HCT116 (cell line): ENCODE measurements at regions not wholly inside any gene's neighbourhood (a gene's known extent, or its start where the extent isn't known, plus 50 kb on each side); places are given as distances from the start of the nearest gene placed in this dataset.

ENCODE experiments used
- ATAC-seq: fragments of 200-7000 bp; cut with Tn5 transposase; 2 replicates; pipeline ENCODE4 v1.9.1; 2020; ENCODE audit warnings: mild to moderate bottlenecking, moderate library complexity
- BruUV-seq: library from RNA; stranded (reverse); fragments of 400-500 nt; replicated peaks from 2 replicates; lab custom pipeline; 2021; lab: Mats Ljungman, UMichigan
- CTCF ChIA-PET: fragments of 300-600 bp; sonication (Branson Sonifier 250); formaldehyde crosslinking; loops from one replicate; lab custom pipeline; 2021; ENCODE audit warnings: antibody characterized with exemption; lab: Charles Lee
- POLR2A ChIA-PET: fragments of 300-600, 350-600 bp; sonication (Branson Sonifier 250); formaldehyde crosslinking; loops from one replicate; lab custom pipeline; 2021; ENCODE audit warnings: antibody characterized with exemption; lab: Charles Lee
- RAD21 ChIA-PET, 2 experiments: fragments of 300-600 bp; sonication (Branson Sonifier 250); formaldehyde crosslinking; loops; one replicate each; lab custom pipeline; 2023; ENCODE audit warnings: low total read pairs in 2 of 2; ENCODE audit not compliant: uncharacterized antibody in 2 of 2, unreplicated experiment in 2 of 2, low non-redundant PET in 1 of 2; lab: Charles Lee
- DNase-seq: peaks from one replicate; pipeline ENCODE4 v3.0.0-alpha.2; 2010; ENCODE audit warnings: low read depth, low spot score
- H2AFZ ChIP-seq: fragments of 200-600 bp; shearing (Covaris generic), sonication (generic); 2 replicates; pipeline ENCODE4 v1.6.1; 2017; ENCODE audit warnings: low read depth, mixed run types, mixed read lengths, antibody characterized with exemption, low read length; ENCODE audit not compliant: poor library complexity, severe bottlenecking
- H3K27ac ChIP-seq: 2 replicates; pipeline ENCODE4 v1.5.1; 2012; ENCODE audit warnings: low read depth, low read length
- H3K27me3 ChIP-seq: fragments of 200-600 bp; sonication (generic); 2 replicates; pipeline ENCODE4 v1.6.1; 2016; ENCODE audit warnings: mixed run types, low read length, mixed read lengths; ENCODE audit not compliant: insufficient read depth
- H3K36me3 ChIP-seq, 2 experiments: fragments of 200-500 bp in 1 of 2; fragments of 200-600 bp in 1 of 2; sonication (Bioruptor generic) in 1 of 2; sonication (generic) in 1 of 2; 2 replicates each; pipeline versions ENCODE4 v1.5.1 to v1.6.1; 2014 to 2016; ENCODE audit warnings: low read length in 2 of 2, inconsistent platforms in 1 of 2, mixed read lengths in 1 of 2, mixed run types in 1 of 2; ENCODE audit not compliant: insufficient read depth in 2 of 2, control insufficient read depth in 1 of 2
- H3K4me1 ChIP-seq, 2 experiments: fragments of 200-600 bp in 1 of 2; sonication (generic) in 1 of 2; 2 replicates each; pipeline versions ENCODE4 v1.5.1 to v1.6.1; 2012 to 2017; ENCODE audit warnings: low read length in 2 of 2, inconsistent platforms in 1 of 2, mild to moderate bottlenecking in 1 of 2, mixed read lengths in 1 of 2, mixed run types in 1 of 2, moderate library complexity in 1 of 2; ENCODE audit not compliant: insufficient read depth in 2 of 2, control insufficient read depth in 1 of 2
- H3K4me2 ChIP-seq: fragments of 200-600 bp; sonication (generic); 2 replicates; pipeline ENCODE4 v1.6.1; 2017; ENCODE audit warnings: mixed run types, low read length, mixed read lengths
- H3K4me3 ChIP-seq, 2 experiments: fragments of 200-600 bp in 1 of 2; sonication (generic) in 1 of 2; replicated peaks in 1 of 2; 2 replicates each; pipeline ENCODE4 v1.5.1; 2011 to 2016; ENCODE audit warnings: low read length in 2 of 2, control low read depth in 1 of 2, low read depth in 1 of 2, mild to moderate bottlenecking in 1 of 2, mixed read lengths in 1 of 2, mixed run types in 1 of 2
- H3K79me2 ChIP-seq: fragments of 200-600 bp; sonication (generic); 2 replicates; pipeline ENCODE4 v1.6.1; 2017; ENCODE audit warnings: mild to moderate bottlenecking, mixed run types, low read length, moderate library complexity, mixed read lengths; ENCODE audit not compliant: insufficient read depth
- H3K9ac ChIP-seq: fragments of 200-600 bp; sonication (generic); 2 replicates; pipeline ENCODE4 v1.6.1; 2016; ENCODE audit warnings: low read length, mixed read lengths
- H3K9me2 ChIP-seq: fragments of 200-600 bp; sonication (generic), shearing (Covaris generic); 2 replicates; pipeline ENCODE4 v1.6.1; 2017; ENCODE audit warnings: mixed run types, mild to moderate bottlenecking, moderate library complexity; ENCODE audit not compliant: insufficient read depth
- H3K9me3 ChIP-seq, 2 experiments: fragments of 200-500 bp in 1 of 2; fragments of 200-600 bp in 1 of 2; sonication (Bioruptor generic) in 1 of 2; sonication (generic) in 1 of 2; 2 replicates each; pipeline ENCODE4 v1.6.1; 2014 to 2017; ENCODE audit warnings: low read length in 2 of 2, mixed read lengths in 2 of 2, inconsistent platforms in 1 of 2, low read depth in 1 of 2, mild to moderate bottlenecking in 1 of 2, mixed run types in 1 of 2, moderate library complexity in 1 of 2; ENCODE audit not compliant: control insufficient read depth in 1 of 2, insufficient read depth in 1 of 2
- H4K20me1 ChIP-seq: fragments of 200-600 bp; sonication (generic), shearing (Covaris generic); 2 replicates; pipeline ENCODE4 v1.6.1; 2017; ENCODE audit warnings: mixed run types, mild to moderate bottlenecking, moderate library complexity; ENCODE audit not compliant: insufficient read depth
- CEBPB ChIP-seq: IDR thresholded peaks from 2 replicates; pipeline ENCODE4 v1.6.1; 2012; ENCODE audit warnings: low read depth
- ELF1 ChIP-seq: IDR thresholded peaks from 2 replicates; pipeline ENCODE4 v1.6.1; 2012; ENCODE audit warnings: low read depth, borderline replicate concordance
- EZH2 ChIP-seq: fragments of 200-600 bp; sonication (generic); IDR thresholded peaks from 2 replicates; pipeline ENCODE4 v1.6.1; 2017; ENCODE audit warnings: antibody characterized with exemption, mixed run types
- EZH2phosphoT487 ChIP-seq: fragments of 200-600 bp; IDR thresholded peaks from 2 replicates; pipeline ENCODE4 v1.6.1; 2018; ENCODE audit warnings: antibody characterized with exemption, borderline replicate concordance
- JUND ChIP-seq: IDR thresholded peaks from 2 replicates; pipeline ENCODE4 v1.6.1; 2012
- POLR2A ChIP-seq: IDR thresholded peaks from 2 replicates; pipeline ENCODE4 v1.7.0; 2011; ENCODE audit warnings: borderline replicate concordance; ENCODE audit not compliant: insufficient read depth, insufficient read length; ENCODE audit errors: extremely low read depth
- POLR2AphosphoS5 ChIP-seq: IDR thresholded peaks from 2 replicates; pipeline ENCODE4 v1.6.1; 2011; ENCODE audit warnings: mild to moderate bottlenecking, low read depth, low read length, moderate library complexity
- SRF ChIP-seq: IDR thresholded peaks from 2 replicates; pipeline ENCODE4 v1.6.1; 2012; ENCODE audit warnings: low read depth
- TCF7L2 ChIP-seq: IDR thresholded peaks from 2 replicates; pipeline ENCODE4 v1.7.0; 2011; ENCODE audit warnings: borderline replicate concordance, inconsistent platforms; ENCODE audit not compliant: insufficient read depth, insufficient read length; ENCODE audit errors: extremely low read depth
- ZBTB33 ChIP-seq: IDR thresholded peaks from 2 replicates; pipeline ENCODE4 v1.6.1; 2011; ENCODE audit warnings: mild to moderate bottlenecking, low read length, moderate library complexity; ENCODE audit not compliant: insufficient replicate concordance; ENCODE audit errors: extremely low read depth
- intact Hi-C: fragments of 100-400 bp; cut with micrococcal nuclease; formaldehyde crosslinking; loops from 2 replicates; pipeline ENCODE4 v1.10.0; 2022
- TF ChIP-seq, protein P1 (sequence below): IDR thresholded peaks from 2 replicates; pipeline ENCODE4 v1.6.1; 2012

DNA sequence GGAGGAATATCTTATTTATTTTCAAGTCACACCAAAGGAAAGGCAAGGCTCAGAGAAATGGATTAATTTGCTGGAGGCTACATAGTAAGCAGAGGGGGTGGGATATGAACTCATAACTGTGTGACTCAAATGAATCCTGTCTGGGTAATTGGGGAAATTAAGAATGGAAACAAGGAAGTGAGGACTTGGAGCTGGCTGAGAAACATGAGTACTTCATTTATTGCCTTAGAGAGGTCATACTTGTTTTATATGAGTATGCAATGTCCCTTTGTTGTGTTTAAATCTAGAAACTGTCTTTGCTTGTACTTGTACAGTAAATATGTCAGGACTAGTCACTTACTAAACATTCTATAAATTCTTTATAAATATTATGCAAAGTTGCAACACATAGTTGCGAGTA, 2166.7 kb upstream of the PIK3C3 start (continued):
- TF ChIP-seq ZBTB33 (no peak), EZH2 (no peak)
- TF ChIP-seq, all 23 proteins: peak for 0

DNA sequence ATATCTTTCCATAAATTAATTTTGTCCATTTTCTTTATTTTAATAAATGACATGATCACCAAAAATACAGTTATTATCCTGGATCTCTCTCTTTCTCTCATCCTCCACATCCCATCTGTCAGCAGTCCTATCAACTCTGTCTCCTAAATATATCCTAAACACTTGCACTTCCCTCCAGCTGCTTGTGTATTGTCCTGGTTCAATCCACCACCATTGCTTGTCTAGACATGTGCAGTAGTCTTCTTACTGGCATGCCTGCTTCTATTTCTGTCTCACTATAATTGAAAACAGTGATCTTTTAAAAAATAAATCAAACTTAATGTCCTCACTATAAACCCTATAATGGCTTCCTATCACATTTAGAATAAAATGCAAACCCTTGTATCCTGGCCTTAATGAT, 2168.6 kb upstream of the PIK3C3 start:
- Histone ChIP-seq H3K4me3 (no peak overlapping the region), H3K9ac (no peak overlapping the region), H3K4me2 (no peak overlapping the region), H3K9me3 (peaks cover 0 to 2% of the 10 kb centered on the region in 2 experiments; a peak in 1 of 4 replicates), H3K27me3 (no peaks in the 10 kb centered on the region), H3K27ac (no peak overlapping the region), H3K36me3 (no peaks in the 10 kb centered on the region), H2AFZ (no peak overlapping the region), H3K79me2 (peaks cover 49% of the 10 kb centered on the region), H3K9me2 (no peaks in the 10 kb centered on the region), H3K4me1 (no peaks in the 10 kb centered on the region), H4K20me1 (no peaks in the 10 kb centered on the region)
- TF ChIP-seq ELF1, result no peak
- no peak for TF ChIP-seq EZH2phosphoT487
- no peak for TF ChIP-seq ZBTB33
- no peak for TF ChIP-seq CEBPB
- no peak for TF ChIP-seq JUND
- TF ChIP-seq POLR2A, result no peak
- no peak for TF ChIP-seq SRF
- TF ChIP-seq POLR2AphosphoS5, result no peak
- TF ChIP-seq, protein P1, sequence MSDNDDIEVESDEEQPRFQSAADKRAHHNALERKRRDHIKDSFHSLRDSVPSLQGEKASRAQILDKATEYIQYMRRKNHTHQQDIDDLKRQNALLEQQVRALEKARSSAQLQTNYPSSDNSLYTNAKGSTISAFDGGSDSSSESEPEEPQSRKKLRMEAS, result no peak
- no peak for TF ChIP-seq TCF7L2
- no peak for ATAC-seq
- RAD21 ChIA-PET, result no interaction called here
- BruUV-seq, result no TSS peak
- CTCF ChIA-PET, result no interaction called here
- POLR2A ChIA-PET, result no interaction called here
- intact Hi-C loops, result no loop called here
- no peak for DNase-seq
